GM12878 (cell line): ENCODE measurements at regions not wholly inside any gene's neighbourhood (a gene's known extent, or its start where the extent isn't known, plus 50 kb on each side); places are given as distances from the start of the nearest gene placed in this dataset.
A peak's percentile ranks its signal among the peaks of the same experiment; 100 is the strongest.

Experiments used
- ATAC-seq: fragments of 200-7000 bp; cut with Tn5 transposase; 3 replicates; pipeline ENCODE4 v1.9.1; 2020; ENCODE audit warnings: mild to moderate bottlenecking, moderate library complexity
- BruUV-seq: library from RNA; stranded (reverse); fragments of 400-500 nt; replicated peaks from 2 replicates; lab custom pipeline; 2021; lab: Mats Ljungman, UMichigan
- CTCF ChIA-PET: fragments of 300-600 bp; sonication (Branson Sonifier 250); formaldehyde crosslinking; extraction: SDS; loops from one replicate; lab custom pipeline; 2021; ENCODE audit warnings: inconsistent platforms; lab: Yijun Ruan, JAX
- POLR2A ChIA-PET: fragments of 350-600 bp; formaldehyde crosslinking; extraction: SDS; loops from one replicate; lab custom pipeline; 2021; ENCODE audit warnings: inconsistent platforms; lab: Charles Lee
- RAD21 ChIA-PET: fragments of 300-600 bp; sonication (Branson Sonifier 250); formaldehyde crosslinking; loops from one replicate; lab custom pipeline; 2023; ENCODE audit warnings: antibody characterized with exemption; ENCODE audit not compliant: unreplicated experiment; lab: Charles Lee
- SMC1A ChIA-PET: fragments of 300-600 bp; sonication (Branson Sonifier 250); formaldehyde crosslinking; loops from one replicate; lab custom pipeline; 2023; ENCODE audit not compliant: unreplicated experiment, uncharacterized antibody; lab: Charles Lee
- DNase-seq: peaks from one replicate; pipeline ENCODE4 v3.0.0-alpha.2; 2011; ENCODE audit warnings: low read depth, low spot score
- FAIRE-seq: peaks from 3 replicates; lab custom pipeline; 2011; peaks lifted over from hg19 to GRCh38; lab: Jason Lieb, UNC
- H2AFZ ChIP-seq: 2 replicates; pipeline ENCODE4 v1.6.0; 2011; ENCODE audit warnings: low read depth, low read length, control low read depth; ENCODE audit not compliant: control insufficient read depth
- H3K27ac ChIP-seq: 2 replicates; pipeline ENCODE4 v1.5.1; 2011; ENCODE audit warnings: control low read depth; ENCODE audit not compliant: control insufficient read depth, insufficient read depth
- H3K27me3 ChIP-seq, 2 experiments: replicated peaks in 1 of 2; 2 replicates each; pipeline versions ENCODE4 v1.6.0 to v1.6.1; 2011; ENCODE audit warnings: low read length in 1 of 2; ENCODE audit not compliant: control insufficient read depth in 2 of 2, insufficient read depth in 2 of 2
- H3K36me3 ChIP-seq, 2 experiments: 2 replicates each; pipeline ENCODE4 v1.5.1; 2011; ENCODE audit warnings: low read length in 1 of 2; ENCODE audit not compliant: control insufficient read depth in 2 of 2, insufficient read depth in 2 of 2
- H3K4me1 ChIP-seq: 2 replicates; pipeline ENCODE4 v1.6.1; 2011; ENCODE audit warnings: mild to moderate bottlenecking, low read length, moderate library complexity, mixed read lengths; ENCODE audit not compliant: control insufficient read depth, insufficient read depth
- H3K4me2 ChIP-seq: 2 replicates; pipeline ENCODE4 v1.6.0; 2011; ENCODE audit warnings: control low read depth; ENCODE audit not compliant: control insufficient read depth, insufficient read depth
- H3K4me3 ChIP-seq: fragments of 200-600 bp; sonication (generic); 2 replicates; pipeline ENCODE4 v1.5.1; 2016
- H3K79me2 ChIP-seq: 2 replicates; pipeline ENCODE4 v1.6.0; 2011; ENCODE audit warnings: low read length; ENCODE audit not compliant: control insufficient read depth, insufficient read depth
- H3K9ac ChIP-seq: 2 replicates; pipeline ENCODE4 v1.8.0; 2011; ENCODE audit warnings: low read length, control low read depth, mixed read lengths; ENCODE audit not compliant: control insufficient read depth, insufficient read depth
- H3K9me3 ChIP-seq: replicated peaks from 3 replicates; pipeline ENCODE4 v1.5.1; 2011; ENCODE audit warnings: mild to moderate bottlenecking, low read length; ENCODE audit not compliant: control insufficient read depth, insufficient read depth
- H4K20me1 ChIP-seq: 2 replicates; pipeline ENCODE4 v1.6.0; 2011; ENCODE audit not compliant: control insufficient read depth, insufficient read depth
- CBX3 ChIP-seq: fragments of 200-600 bp; sonication (generic); IDR thresholded peaks from 2 replicates; pipeline ENCODE4 v1.6.1; 2016; ENCODE audit warnings: low read depth, borderline replicate concordance
- DPF2 ChIP-seq: fragments of 450-650 bp; IDR thresholded peaks from 2 replicates; pipeline ENCODE4 v1.6.1; 2017; ENCODE audit warnings: mild to moderate bottlenecking
- POLR2AphosphoS2 ChIP-seq: IDR thresholded peaks from 2 replicates; pipeline ENCODE4 v1.6.1; 2011; ENCODE audit warnings: low read depth, mild to moderate bottlenecking, low read length, improper control_type of control experiment, moderate library complexity
- RELA ChIP-seq: fragments of 450-650 bp; IDR thresholded peaks from 2 replicates; pipeline ENCODE4 v1.8.0; 2014; ENCODE audit warnings: borderline replicate concordance; ENCODE audit not compliant: partially characterized antibody
- RUNX3 ChIP-seq: IDR thresholded peaks from 2 replicates; pipeline ENCODE4 v1.6.1; 2012; ENCODE audit warnings: low read length, inconsistent platforms
- SUZ12 ChIP-seq: fragments of 200-600 bp; sonication (generic); IDR thresholded peaks from one replicate; pipeline ENCODE4 v1.6.1; 2018; ENCODE audit warnings: antibody characterized with exemption, mild to moderate bottlenecking; ENCODE audit not compliant: unreplicated experiment
- ZNF207 ChIP-seq: fragments of 450-650 bp; IDR thresholded peaks from 2 replicates; pipeline ENCODE4 v1.6.1; 2014; ENCODE audit warnings: antibody characterized with exemption, mild to moderate bottlenecking, borderline replicate concordance
- WGBS: methylation state at CpG from one replicate; pipeline ENCODE4 v1.1.6; 2016; ENCODE audit warnings: low lambda C conversion rate; ENCODE audit not compliant: insufficient replicate concordance, insufficient coverage; ENCODE audit errors: missing lambda C conversion rate; 5-methylcytosine and 5-hydroxymethylcytosine counted together
- in situ Hi-C: fragments of 300-500 bp; cut with MboI; formaldehyde crosslinking; loops from 9 replicates; pipeline ENCODE4 v1.14.3; 2018; ENCODE audit warnings: mixed read lengths
- intact Hi-C: fragments of 100-400 bp; cut with micrococcal nuclease; formaldehyde crosslinking; loops from one replicate; pipeline ENCODE4 v1.14.2; 2022; ENCODE audit not compliant: unreplicated experiment
- TF ChIP-seq, protein P1 (sequence below): IDR thresholded peaks from 2 replicates; pipeline ENCODE4 v1.6.1; 2011; ENCODE audit warnings: mild to moderate bottlenecking, low read depth, low read length, moderate library complexity; ENCODE audit not compliant: insufficient replicate concordance

DNA sequence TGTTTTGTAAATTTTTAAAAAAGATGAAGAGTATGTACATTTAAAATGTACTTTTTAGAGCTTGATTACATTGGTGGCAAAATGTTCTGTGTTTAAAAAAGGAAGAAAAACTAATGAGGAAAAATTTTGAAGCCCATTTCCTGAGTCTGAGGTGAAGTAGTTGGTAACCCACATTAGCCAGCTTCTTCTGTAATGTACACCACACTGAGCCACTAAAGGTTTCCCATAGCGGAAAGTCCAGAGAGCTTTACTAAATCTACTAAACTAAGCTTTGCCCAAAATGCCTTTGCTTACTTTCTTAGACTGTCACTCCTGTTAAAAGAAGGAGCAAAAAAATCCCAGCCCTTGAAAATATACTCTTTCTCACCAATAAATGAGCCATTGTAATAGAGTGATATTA lies 804.8 kb upstream of the ZEB2 start (continued):
- no peak for TF ChIP-seq RELA
- no peak for TF ChIP-seq POLR2AphosphoS2
- no peak for TF ChIP-seq SUZ12
- TF ChIP-seq, protein P1, sequence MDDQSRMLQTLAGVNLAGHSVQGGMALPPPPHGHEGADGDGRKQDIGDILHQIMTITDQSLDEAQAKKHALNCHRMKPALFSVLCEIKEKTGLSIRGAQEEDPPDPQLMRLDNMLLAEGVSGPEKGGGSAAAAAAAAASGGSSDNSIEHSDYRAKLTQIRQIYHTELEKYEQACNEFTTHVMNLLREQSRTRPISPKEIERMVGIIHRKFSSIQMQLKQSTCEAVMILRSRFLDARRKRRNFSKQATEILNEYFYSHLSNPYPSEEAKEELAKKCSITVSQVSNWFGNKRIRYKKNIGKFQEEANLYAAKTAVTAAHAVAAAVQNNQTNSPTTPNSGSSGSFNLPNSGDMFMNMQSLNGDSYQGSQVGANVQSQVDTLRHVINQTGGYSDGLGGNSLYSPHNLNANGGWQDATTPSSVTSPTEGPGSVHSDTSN: no peak
- TF ChIP-seq DPF2: no peak
- no peak for TF ChIP-seq ZNF207
- TF ChIP-seq, all 136 proteins: peak for 0

DNA sequence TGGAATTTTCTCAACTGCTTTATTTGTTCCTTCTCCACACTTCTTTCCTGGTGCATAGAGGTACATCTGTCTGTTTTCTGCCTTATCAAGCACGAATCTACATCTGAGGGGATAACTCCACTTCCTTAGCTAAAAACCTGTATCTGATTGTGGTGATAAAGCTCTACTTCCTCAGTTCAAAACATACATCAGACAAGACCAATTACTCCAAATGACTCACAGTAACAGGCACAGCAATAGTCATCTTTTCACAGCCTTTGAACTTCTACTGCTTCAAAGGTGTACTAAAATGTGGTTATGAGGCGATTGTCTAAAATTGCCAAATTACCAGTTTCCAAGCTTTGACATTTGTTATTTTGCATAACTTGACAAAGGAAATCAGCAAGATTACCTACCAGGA lies 803.6 kb upstream of the ZEB2 start:
- Histone ChIP-seq H3K4me3 (no peak overlapping the region), H4K20me1 (no peaks in the 10 kb centered on the region), H3K4me2 (no peak overlapping the region), H3K27ac (no peak overlapping the region), H3K9ac (no peak overlapping the region), H3K9me3 (no peaks in the 10 kb centered on the region), H2AFZ (no peak overlapping the region), H3K27me3 (no peaks in the 10 kb centered on the region), H3K4me1 (no peaks in the 10 kb centered on the region), H3K79me2 (no peaks in the 10 kb centered on the region), H3K36me3 (no peaks in the 10 kb centered on the region)
- DNase-seq: no peak
- RAD21 ChIA-PET: interaction anchor here (1.2 kb wide), 1 partner anchor 429 kb away, joined by 3 read pairs; no protein-coding TSS in a partner anchor
- in situ Hi-C loops: no loop called here
- 0% methylated on average over 2 of the region's 2 CpGs for WGBS
- ATAC-seq: no peak
- SMC1A ChIA-PET: no interaction called here
- CTCF ChIA-PET: no interaction called here
- TF ChIP-seq CBX3 (no peak), RUNX3 (peak; percentile 20; the same call in 1 of the 2 replicates)
- no peak for FAIRE-seq
- POLR2A ChIA-PET: no interaction called here
- no TSS peak for BruUV-seq
- intact Hi-C loops: no loop called here
